ENCODE measurements at regions not wholly inside any gene's neighbourhood (a gene's known extent, or its start where the extent isn't known, plus 50 kb on each side); places are given as distances from the start of the nearest gene placed in this dataset.

- no peak overlapping the region for H2BK5ac ChIP-seq (ENCODE audit: low read depth, low read length, poor library complexity, severe bottlenecking)
- H3K4ac ChIP-seq (ENCODE audit: low read depth in 1 of 2, low read length in 2 of 2): no peak overlapping the region
- no peaks in the 10 kb centered on the region for H3K36me3 ChIP-seq (ENCODE audit: control insufficient read depth in 1 of 2, insufficient read depth in 2 of 2, low read depth in 1 of 2, low read length in 2 of 2)
- no peak overlapping the region for H3K27ac ChIP-seq (ENCODE audit: low read length, poor library complexity, severe bottlenecking)
- H3K4me2 ChIP-seq (ENCODE audit: low read length, poor library complexity, severe bottlenecking): no peak overlapping the region
- 83% methylated on average over 1 of the region's 1 CpG for WGBS
- no peak overlapping the region for H4K8ac ChIP-seq (ENCODE audit: low read length)
- no peak overlapping the region for H4K91ac ChIP-seq (ENCODE audit: low read length)
- H3K14ac ChIP-seq (ENCODE audit: low read length in 2 of 2): no peak overlapping the region
- no peaks in the 10 kb centered on the region for H3K27me3 ChIP-seq (ENCODE audit: control insufficient read depth in 1 of 2, insufficient read depth in 1 of 2, low read length in 2 of 2)
- H3K4me3 ChIP-seq (ENCODE audit: insufficient read depth in 1 of 2, low read depth in 1 of 2, low read length in 2 of 2): no peak overlapping the region
- H2AFZ ChIP-seq (ENCODE audit: low read depth, low read length): no peak overlapping the region
- no peak overlapping the region for H3K18ac ChIP-seq (ENCODE audit: low read depth in 1 of 2, low read length in 2 of 2)
- no peak overlapping the region for H3K23ac ChIP-seq (ENCODE audit: low read length in 2 of 2)
- peaks cover 65% of the 10 kb centered on the region for H3K9me3 ChIP-seq (ENCODE audit: control insufficient read depth, low read length)
- H2BK12ac ChIP-seq (ENCODE audit: low read length in 2 of 2): no peak overlapping the region
- no peak for DNase-seq
- no peak overlapping the region for H2BK120ac ChIP-seq (ENCODE audit: low read depth, low read length)
- no peaks in the 10 kb centered on the region for H3K79me1 ChIP-seq (replicated peaks; ENCODE audit: low read length, poor library complexity, severe bottlenecking)
- H2AK5ac ChIP-seq (ENCODE audit: low read length, severe bottlenecking): no peak overlapping the region
- no peak overlapping the region for H2BK15ac ChIP-seq (ENCODE audit: low read depth, poor library complexity, severe bottlenecking)
- no peak overlapping the region for H3K9ac ChIP-seq (ENCODE audit: low read length)
- no peaks in the 10 kb centered on the region for H3K4me1 ChIP-seq (ENCODE audit: control insufficient read depth, insufficient read depth, low read depth, low read length)
Measured at GRCh38 chr13:93023929-93024328, 202.7 kb upstream of the GPC6 start.

GRCh38 chr13:93025984-93026383, 200.6 kb upstream of the GPC6 start:
- no peak overlapping the region for H3K18ac ChIP-seq (ENCODE audit: low read depth in 1 of 2, low read length in 2 of 2)
- H2BK12ac ChIP-seq (ENCODE audit: low read length in 2 of 2): no peak overlapping the region
- H3K4me3 ChIP-seq (ENCODE audit: insufficient read depth in 1 of 2, low read depth in 1 of 2, low read length in 2 of 2): no peak overlapping the region
- H4K8ac ChIP-seq (ENCODE audit: low read length): no peak overlapping the region
- WGBS: 100% methylated on average over 2 of the region's 4 CpGs
- no peak overlapping the region for H3K27ac ChIP-seq (ENCODE audit: low read length, poor library complexity, severe bottlenecking)
- no peak overlapping the region for H4K91ac ChIP-seq (ENCODE audit: low read length)
- H3K23ac ChIP-seq (ENCODE audit: low read length in 2 of 2): no peak overlapping the region
- no peak for DNase-seq
- no peak overlapping the region for H2AFZ ChIP-seq (ENCODE audit: low read depth, low read length)
- H3K27me3 ChIP-seq (ENCODE audit: control insufficient read depth in 1 of 2, insufficient read depth in 1 of 2, low read length in 2 of 2): no peaks in the 10 kb centered on the region
- H2AK5ac ChIP-seq (ENCODE audit: low read length, severe bottlenecking): no peak overlapping the region
- peaks cover 46% of the 10 kb centered on the region for H3K9me3 ChIP-seq (ENCODE audit: control insufficient read depth, low read length)
- no peaks in the 10 kb centered on the region for H3K79me1 ChIP-seq (replicated peaks; ENCODE audit: low read length, poor library complexity, severe bottlenecking)
- no peaks in the 10 kb centered on the region for H3K36me3 ChIP-seq (ENCODE audit: control insufficient read depth in 1 of 2, insufficient read depth in 2 of 2, low read depth in 1 of 2, low read length in 2 of 2)
- no peak overlapping the region for H2BK5ac ChIP-seq (ENCODE audit: low read depth, low read length, poor library complexity, severe bottlenecking)
- no peak overlapping the region for H3K14ac ChIP-seq (ENCODE audit: low read length in 2 of 2)
- no peak overlapping the region for H2BK15ac ChIP-seq (ENCODE audit: low read depth, poor library complexity, severe bottlenecking)
- no peak overlapping the region for H2BK120ac ChIP-seq (ENCODE audit: low read depth, low read length)
- no peak overlapping the region for H3K4ac ChIP-seq (ENCODE audit: low read depth in 1 of 2, low read length in 2 of 2)
- no peaks in the 10 kb centered on the region for H3K4me1 ChIP-seq (ENCODE audit: control insufficient read depth, insufficient read depth, low read depth, low read length)
- no peak overlapping the region for H3K4me2 ChIP-seq (ENCODE audit: low read length, poor library complexity, severe bottlenecking)
- H3K9ac ChIP-seq (ENCODE audit: low read length): no peak overlapping the region

- H3K4me1 ChIP-seq (ENCODE audit: control insufficient read depth, insufficient read depth, low read depth, low read length): no peaks in the 10 kb centered on the region
- H4K91ac ChIP-seq (ENCODE audit: low read length): no peak overlapping the region
- H2BK15ac ChIP-seq (ENCODE audit: low read depth, poor library complexity, severe bottlenecking): no peak overlapping the region
- no peak overlapping the region for H3K4me2 ChIP-seq (ENCODE audit: low read length, poor library complexity, severe bottlenecking)
- H3K27me3 ChIP-seq (ENCODE audit: control insufficient read depth in 1 of 2, insufficient read depth in 1 of 2, low read length in 2 of 2): no peaks in the 10 kb centered on the region
- H3K36me3 ChIP-seq (ENCODE audit: control insufficient read depth in 1 of 2, insufficient read depth in 2 of 2, low read depth in 1 of 2, low read length in 2 of 2): no peaks in the 10 kb centered on the region
- no peak for DNase-seq
- H3K9me3 ChIP-seq (ENCODE audit: control insufficient read depth, low read length): peaks cover 27% of the 10 kb centered on the region
- 95% methylated on average over 3 of the region's 3 CpGs for WGBS
- no peak overlapping the region for H3K23ac ChIP-seq (ENCODE audit: low read length in 2 of 2)
- no peak overlapping the region for H2AFZ ChIP-seq (ENCODE audit: low read depth, low read length)
- no peak overlapping the region for H2AK5ac ChIP-seq (ENCODE audit: low read length, severe bottlenecking)
- H2BK120ac ChIP-seq (ENCODE audit: low read depth, low read length): no peak overlapping the region
- H3K27ac ChIP-seq (ENCODE audit: low read length, poor library complexity, severe bottlenecking): no peak overlapping the region
- H4K8ac ChIP-seq (ENCODE audit: low read length): no peak overlapping the region
- H3K79me1 ChIP-seq (replicated peaks; ENCODE audit: low read length, poor library complexity, severe bottlenecking): no peaks in the 10 kb centered on the region
- no peak overlapping the region for H3K4me3 ChIP-seq (ENCODE audit: insufficient read depth in 1 of 2, low read depth in 1 of 2, low read length in 2 of 2)
- H3K18ac ChIP-seq (ENCODE audit: low read depth in 1 of 2, low read length in 2 of 2): no peak overlapping the region
- no peak overlapping the region for H2BK12ac ChIP-seq (ENCODE audit: low read length in 2 of 2)
- no peak overlapping the region for H3K14ac ChIP-seq (ENCODE audit: low read length in 2 of 2)
- H3K4ac ChIP-seq (ENCODE audit: low read depth in 1 of 2, low read length in 2 of 2): no peak overlapping the region
- H3K9ac ChIP-seq (ENCODE audit: low read length): no peak overlapping the region
- H2BK5ac ChIP-seq (ENCODE audit: low read depth, low read length, poor library complexity, severe bottlenecking): no peak overlapping the region
Measured at GRCh38 chr13:93029536-93029935, 197.1 kb upstream of the GPC6 start.

- H3K27ac ChIP-seq (ENCODE audit: low read length, poor library complexity, severe bottlenecking): no peak overlapping the region
- no peak overlapping the region for H2AK5ac ChIP-seq (ENCODE audit: low read length, severe bottlenecking)
- no peak overlapping the region for H2BK5ac ChIP-seq (ENCODE audit: low read depth, low read length, poor library complexity, severe bottlenecking)
- H3K4me3 ChIP-seq (ENCODE audit: insufficient read depth in 1 of 2, low read depth in 1 of 2, low read length in 2 of 2): no peak overlapping the region
- H4K8ac ChIP-seq (ENCODE audit: low read length): no peak overlapping the region
- H2BK120ac ChIP-seq (ENCODE audit: low read depth, low read length): no peak overlapping the region
- no peaks in the 10 kb centered on the region for H3K36me3 ChIP-seq (ENCODE audit: control insufficient read depth in 1 of 2, insufficient read depth in 2 of 2, low read depth in 1 of 2, low read length in 2 of 2)
- DNase-seq: no peak
- H2AFZ ChIP-seq (ENCODE audit: low read depth, low read length): no peak overlapping the region
- H2BK12ac ChIP-seq (ENCODE audit: low read length in 2 of 2): no peak overlapping the region
- H3K4ac ChIP-seq (ENCODE audit: low read depth in 1 of 2, low read length in 2 of 2): no peak overlapping the region
- no peak overlapping the region for H3K23ac ChIP-seq (ENCODE audit: low read length in 2 of 2)
- H3K14ac ChIP-seq (ENCODE audit: low read length in 2 of 2): no peak overlapping the region
- H3K9me3 ChIP-seq (ENCODE audit: control insufficient read depth, low read length): peaks cover 20% of the 10 kb centered on the region
- no peaks in the 10 kb centered on the region for H3K79me1 ChIP-seq (replicated peaks; ENCODE audit: low read length, poor library complexity, severe bottlenecking)
- no peak overlapping the region for H3K9ac ChIP-seq (ENCODE audit: low read length)
- H4K91ac ChIP-seq (ENCODE audit: low read length): no peak overlapping the region
- no peaks in the 10 kb centered on the region for H3K4me1 ChIP-seq (ENCODE audit: control insufficient read depth, insufficient read depth, low read depth, low read length)
- no peak overlapping the region for H2BK15ac ChIP-seq (ENCODE audit: low read depth, poor library complexity, severe bottlenecking)
- no peak overlapping the region for H3K18ac ChIP-seq (ENCODE audit: low read depth in 1 of 2, low read length in 2 of 2)
- no peak overlapping the region for H3K4me2 ChIP-seq (ENCODE audit: low read length, poor library complexity, severe bottlenecking)
- WGBS: 100% methylated on average over 1 of the region's 3 CpGs
- no peaks in the 10 kb centered on the region for H3K27me3 ChIP-seq (ENCODE audit: control insufficient read depth in 1 of 2, insufficient read depth in 1 of 2, low read length in 2 of 2)
Measured at GRCh38 chr13:93036380-93036779, 190.2 kb upstream of the GPC6 start.
